Uterus (tissue), 3 donors: ENCODE measurements at regions not wholly inside any gene's neighbourhood (a gene's known extent, or its start where the extent isn't known, plus 50 kb on each side); places are given as distances from the start of the nearest gene placed in this dataset.
A peak's percentile ranks its signal among the peaks of the same experiment; 100 is the strongest.

Experiments used
- DNase-seq, 2 donors: peaks; one replicate each; pipeline ENCODE4 v3.0.0-alpha.2; 2019 to 2020
- H3K27ac ChIP-seq, 2 donors: fragments of 200-600 bp; sonication (generic); 1 replicate in 1 of 2; 2 replicates in 1 of 2; pipeline ENCODE4 v1.5.1; 2016 to 2018
- H3K27me3 ChIP-seq, 2 donors: fragments of 200-600 bp; sonication (generic); one replicate each; pipeline ENCODE4 v1.5.1; 2018 to 2019; ENCODE audit warnings: control low read depth in 1 of 2
- H3K36me3 ChIP-seq, 2 donors: fragments of 200-600 bp; sonication (generic); one replicate each; pipeline ENCODE4 v1.5.1; 2019; ENCODE audit warnings: control low read depth in 1 of 2
- H3K4me1 ChIP-seq, 2 donors: fragments of 200-600 bp; sonication (generic); one replicate each; pipeline ENCODE4 v1.5.1; 2018 to 2019; ENCODE audit warnings: control low read depth in 1 of 2
- H3K4me3 ChIP-seq, 2 donors: fragments of 200-600 bp; sonication (generic); 1 replicate in 1 of 2; 2 replicates in 1 of 2; pipeline ENCODE4 v1.5.1; 2018 to 2019; ENCODE audit warnings: mild to moderate bottlenecking in 1 of 2
- H3K9me3 ChIP-seq, 2 donors: fragments of 200-600 bp; sonication (generic); one replicate each; pipeline ENCODE4 v1.5.1; 2019; ENCODE audit warnings: control low read depth in 1 of 2
- CTCF ChIP-seq, 4 experiments: fragments of 200-600 bp in 2 of 4; fragments of 450-650 bp in 2 of 4; sonication (generic) in 2 of 4; IDR thresholded peaks; one replicate each; pipeline ENCODE4 v1.5.1; 2016 to 2019; ENCODE audit warnings: antibody characterized with exemption in 4 of 4, mild to moderate bottlenecking in 2 of 4, moderate library complexity in 1 of 4
- POLR2A ChIP-seq, 2 donors: fragments of 450-650 bp; IDR thresholded peaks; one replicate each; pipeline ENCODE4 v1.6.1; 2016; ENCODE audit warnings: antibody characterized with exemption in 2 of 2, mild to moderate bottlenecking in 1 of 2, moderate library complexity in 1 of 2
- intact Hi-C: fragments of 100-400 bp; cut with DNase I; formaldehyde crosslinking; loops from one replicate; pipeline ENCODE4 v1.15.1; 2023; ENCODE audit warnings: low total_unique reads
- donor health status: DM: yes; HTN: yes; CAD: no.

GRCh38 chr10:78658645-78659597, 409.8 kb upstream of the ZMIZ1 start:
- TF ChIP-seq POLR2A (IDR thresholded peaks at IDR 0.05) (no peak), CTCF (IDR thresholded peaks at IDR 0.05) (no peak)
- no peaks in the 10 kb centered on the region for H3K9me3 ChIP-seq
- H3K27ac ChIP-seq, result no peak overlapping the region
- H3K4me3 ChIP-seq, result no peak overlapping the region
- no peaks in the 10 kb centered on the region for H3K4me1 ChIP-seq
- H3K36me3 ChIP-seq, result no peaks in the 10 kb centered on the region
- intact Hi-C loops, result no loop called here
- DNase-seq, result no peak
- H3K27me3 ChIP-seq, result no peaks in the 10 kb centered on the region

GRCh38 chr10:78659598-78659967, 409.2 kb upstream of the ZMIZ1 start:
- H3K36me3 ChIP-seq, result no peaks in the 10 kb centered on the region
- no peak for TF ChIP-seq CTCF (IDR thresholded peaks at IDR 0.05)
- TF ChIP-seq POLR2A (IDR thresholded peaks at IDR 0.05), result no peak
- no peak for DNase-seq
- intact Hi-C loops, result no loop called here
- H3K4me1 ChIP-seq, result no peaks in the 10 kb centered on the region
- no peaks in the 10 kb centered on the region for H3K27me3 ChIP-seq
- no peak overlapping the region for H3K27ac ChIP-seq
- H3K9me3 ChIP-seq, result no peaks in the 10 kb centered on the region
- no peak overlapping the region for H3K4me3 ChIP-seq

- no peak for TF ChIP-seq CTCF (IDR thresholded peaks at IDR 0.05)
- TF ChIP-seq POLR2A (IDR thresholded peaks at IDR 0.05), result no peak
- Histone ChIP-seq H3K36me3 (no peaks in the 10 kb centered on the region), H3K4me1 (no peaks in the 10 kb centered on the region), H3K27ac (no peak overlapping the region), H3K9me3 (no peaks in the 10 kb centered on the region), H3K27me3 (no peaks in the 10 kb centered on the region), H3K4me3 (no peak overlapping the region)
- intact Hi-C loops, result no loop called here
- peak in 1 of 2 donors; percentile 30 for DNase-seq
These were observed 408.2 kb upstream of the ZMIZ1 start for GRCh38 chr10:78660446-78661106.

GRCh38 chr10:78663721-78664120, 405.0 kb upstream of the ZMIZ1 start:
- H3K36me3 ChIP-seq, result no peaks in the 10 kb centered on the region
- TF ChIP-seq CTCF (IDR thresholded peaks at IDR 0.05) (no peak), POLR2A (IDR thresholded peaks at IDR 0.05) (no peak)
- no peak for DNase-seq
- H3K9me3 ChIP-seq, result no peaks in the 10 kb centered on the region
- no peak overlapping the region for H3K4me3 ChIP-seq
- H3K27ac ChIP-seq, result no peak overlapping the region
- H3K27me3 ChIP-seq, result no peaks in the 10 kb centered on the region
- H3K4me1 ChIP-seq, result no peaks in the 10 kb centered on the region
- intact Hi-C loops, result no loop called here

GRCh38 chr10:78664929-78665553, 403.7 kb upstream of the ZMIZ1 start:
- H3K27me3 ChIP-seq, result no peaks in the 10 kb centered on the region
- intact Hi-C loops, result no loop called here
- H3K27ac ChIP-seq, result no peak overlapping the region
- no peaks in the 10 kb centered on the region for H3K36me3 ChIP-seq
- TF ChIP-seq CTCF (IDR thresholded peaks at IDR 0.05), result peak in 1 of 4 experiments; percentile 14
- no peak for TF ChIP-seq POLR2A (IDR thresholded peaks at IDR 0.05)
- H3K4me3 ChIP-seq, result no peak overlapping the region
- DNase-seq, result no peak
- H3K9me3 ChIP-seq, result no peaks in the 10 kb centered on the region
- no peaks in the 10 kb centered on the region for H3K4me1 ChIP-seq
